MCF 10A (cell line): ENCODE measurements at regions not wholly inside any gene's neighbourhood (a gene's known extent, or its start where the extent isn't known, plus 50 kb on each side); places are given as distances from the start of the nearest gene placed in this dataset.
"Not testable (repeated sequence)": the region's sequence is repeated elsewhere in the genome, so short reads cannot be mapped to it uniquely, and the experiment has no call there.

ENCODE experiments used
- BruUV-seq: library from RNA; stranded (reverse); fragments of 400-500 nt; replicated peaks from 2 replicates; lab custom pipeline; 2021; lab: Mats Ljungman, UMichigan
- CTCF ChIA-PET: fragments of 300-600 bp; sonication (Branson Sonifier 250); formaldehyde crosslinking; extraction: SDS; loops from one replicate; lab custom pipeline; 2021; ENCODE audit warnings: antibody characterized with exemption, inconsistent platforms; lab: Yijun Ruan, JAX
- POLR2A ChIA-PET: fragments of 300-600, 350-650 bp; sonication (Branson Sonifier 250); formaldehyde crosslinking; extraction: SDS; loops from one replicate; lab custom pipeline; 2020; ENCODE audit warnings: antibody characterized with exemption, inconsistent platforms; lab: Yijun Ruan, JAX
- DNase-seq: peaks from one replicate; pipeline ENCODE4 v3.0.0-alpha.2; 2018; ENCODE audit not compliant: unreplicated experiment
- H3K27ac Mint-ChIP-seq: one replicate; pipeline ENCODE4 v1.8.0; 2022; ENCODE audit warnings: mild to moderate bottlenecking, low read depth, mixed read lengths; ENCODE audit not compliant: unreplicated experiment
- H3K27me3 Mint-ChIP-seq: one replicate; pipeline ENCODE4 v1.8.0; 2022; ENCODE audit warnings: mixed read lengths; ENCODE audit not compliant: insufficient read depth, unreplicated experiment
- H3K36me3 Mint-ChIP-seq: one replicate; pipeline ENCODE4 v1.8.0; 2022; ENCODE audit warnings: mild to moderate bottlenecking, moderate library complexity, mixed read lengths; ENCODE audit not compliant: insufficient read depth, unreplicated experiment
- H3K4me1 Mint-ChIP-seq: one replicate; pipeline ENCODE4 v1.8.0; 2022; ENCODE audit warnings: mixed read lengths; ENCODE audit not compliant: insufficient read depth, unreplicated experiment
- H3K4me3 Mint-ChIP-seq: one replicate; pipeline ENCODE4 v1.8.0; 2022; ENCODE audit warnings: mild to moderate bottlenecking, moderate library complexity, mixed read lengths; ENCODE audit not compliant: unreplicated experiment
- H3K9me3 Mint-ChIP-seq: one replicate; pipeline ENCODE4 v1.8.0; 2022; ENCODE audit warnings: mixed read lengths; ENCODE audit not compliant: unreplicated experiment
- intact Hi-C: fragments of 100-400 bp; cut with micrococcal nuclease; formaldehyde crosslinking; loops from 2 replicates; pipeline ENCODE4 v1.14.1; 2022
- TF ChIP-seq, protein P1 (sequence below): fragments of 200-600 bp; IDR thresholded peaks from one replicate; pipeline ENCODE4 v1.8.0; 2022; ENCODE audit warnings: antibody characterized with exemption, mild to moderate bottlenecking; ENCODE audit not compliant: unreplicated experiment

DNA sequence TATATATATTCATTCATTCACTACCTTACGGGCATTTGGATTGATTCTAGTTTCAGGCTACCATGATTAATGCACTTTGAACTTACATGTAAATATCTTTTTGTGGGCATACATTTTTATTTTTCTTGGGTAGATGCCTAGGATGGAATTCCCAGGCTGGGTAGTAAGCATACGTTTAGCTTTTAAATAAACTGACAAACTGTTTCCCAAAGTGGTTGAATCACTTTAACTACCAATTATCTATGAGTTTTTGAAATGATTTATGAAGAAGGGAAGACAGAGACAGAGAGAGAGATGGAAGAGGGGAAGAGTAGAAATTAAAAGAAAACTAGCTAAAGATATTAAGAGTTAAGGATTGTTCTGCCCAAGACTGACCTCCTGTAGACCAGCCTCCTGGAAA, 612.6 kb downstream of the PSAT1 start:
- TF ChIP-seq, protein P1, sequence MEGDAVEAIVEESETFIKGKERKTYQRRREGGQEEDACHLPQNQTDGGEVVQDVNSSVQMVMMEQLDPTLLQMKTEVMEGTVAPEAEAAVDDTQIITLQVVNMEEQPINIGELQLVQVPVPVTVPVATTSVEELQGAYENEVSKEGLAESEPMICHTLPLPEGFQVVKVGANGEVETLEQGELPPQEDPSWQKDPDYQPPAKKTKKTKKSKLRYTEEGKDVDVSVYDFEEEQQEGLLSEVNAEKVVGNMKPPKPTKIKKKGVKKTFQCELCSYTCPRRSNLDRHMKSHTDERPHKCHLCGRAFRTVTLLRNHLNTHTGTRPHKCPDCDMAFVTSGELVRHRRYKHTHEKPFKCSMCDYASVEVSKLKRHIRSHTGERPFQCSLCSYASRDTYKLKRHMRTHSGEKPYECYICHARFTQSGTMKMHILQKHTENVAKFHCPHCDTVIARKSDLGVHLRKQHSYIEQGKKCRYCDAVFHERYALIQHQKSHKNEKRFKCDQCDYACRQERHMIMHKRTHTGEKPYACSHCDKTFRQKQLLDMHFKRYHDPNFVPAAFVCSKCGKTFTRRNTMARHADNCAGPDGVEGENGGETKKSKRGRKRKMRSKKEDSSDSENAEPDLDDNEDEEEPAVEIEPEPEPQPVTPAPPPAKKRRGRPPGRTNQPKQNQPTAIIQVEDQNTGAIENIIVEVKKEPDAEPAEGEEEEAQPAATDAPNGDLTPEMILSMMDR, result no peak
- POLR2A ChIA-PET, result interaction anchor here (1.0 to 1.3 kb wide), 2 partner anchors 9 to 10 kb away, joined by 5 to 6 read pairs; no protein-coding TSS in a partner anchor
- Mint-ChIP-seq H3K27ac (no peak overlapping the region), H3K4me3 (no peak overlapping the region), H3K36me3 (no peaks in the 10 kb centered on the region), H3K27me3 (no peaks in the 10 kb centered on the region), H3K9me3 (peaks cover 6% of the 10 kb centered on the region), H3K4me1 (peaks cover 15% of the 10 kb centered on the region)
- intact Hi-C loops, result no loop called here
- peak; percentile 51 for DNase-seq
- BruUV-seq, result no TSS peak
- CTCF ChIA-PET, result interaction anchor here (0.9 kb wide), 1 partner anchor 307 kb away, joined by 4 read pairs; no protein-coding TSS in a partner anchor

- POLR2A ChIA-PET, intact Hi-C loops, DNase-seq, BruUV-seq, H3K9me3 Mint-ChIP-seq, CTCF ChIA-PET, H3K36me3 Mint-ChIP-seq, H3K4me3 Mint-ChIP-seq, H3K27ac Mint-ChIP-seq, H3K27me3 Mint-ChIP-seq: not testable (repeated sequence)
- peaks cover 29% of the 10 kb centered on the region for H3K4me1 Mint-ChIP-seq
These were observed 620.0 kb downstream of the PSAT1 start for GRCh38 chr9:78916884-78917283.

GRCh38 chr9:78918976-78919375, 622.1 kb downstream of the PSAT1 start:
- TF ChIP-seq, protein P1, result no peak
- intact Hi-C loops, result no loop called here
- ChIA-PET POLR2A (interaction anchor here (0.7 to 2.1 kb wide), 7 partner anchors 9 to 107 kb away, joined by 3 to 13 read pairs (median 5); no protein-coding TSS in a partner anchor), CTCF (interaction anchor here (0.6 to 1.1 kb wide), 2 partner anchors 60 to 835 kb away, joined by 5 read pairs; no protein-coding TSS in a partner anchor)
- peak; percentile 11 for DNase-seq
- H3K9me3 Mint-ChIP-seq, result peaks cover 7% of the 10 kb centered on the region
- H3K4me3 Mint-ChIP-seq, result no peak overlapping the region
- no TSS peak for BruUV-seq
- H3K4me1 Mint-ChIP-seq, result peaks cover 29% of the 10 kb centered on the region
- no peaks in the 10 kb centered on the region for H3K27me3 Mint-ChIP-seq
- no peaks in the 10 kb centered on the region for H3K36me3 Mint-ChIP-seq
- H3K27ac Mint-ChIP-seq, result peak overlapping the region; percentile 20

GRCh38 chr9:78919701-78920100, 622.8 kb downstream of the PSAT1 start:
- Mint-ChIP-seq H3K9me3 (peaks cover 7% of the 10 kb centered on the region), H3K27ac (peak overlapping the region; percentile 20), H3K4me3 (no peak overlapping the region), H3K4me1 (peaks cover 29% of the 10 kb centered on the region), H3K36me3 (no peaks in the 10 kb centered on the region), H3K27me3 (no peaks in the 10 kb centered on the region)
- intact Hi-C loops, result no loop called here
- ChIA-PET CTCF (interaction anchor here (0.6 to 1.1 kb wide), 2 partner anchors 61 to 835 kb away, joined by 5 read pairs; no protein-coding TSS in a partner anchor), POLR2A (interaction anchor here (0.6 to 2.1 kb wide), 9 partner anchors 10 to 141 kb away, joined by 3 to 13 read pairs (median 4); no protein-coding TSS in a partner anchor)
- TF ChIP-seq, protein P1, result no peak
- no TSS peak for BruUV-seq
- DNase-seq, result peak; percentile 72
